GM03348 (cell line): ENCODE measurements at regions not wholly inside any gene's neighbourhood (a gene's known extent, or its start where the extent isn't known, plus 50 kb on each side); places are given as distances from the start of the nearest gene placed in this dataset.
"Not testable (repeated sequence)": the region's sequence is repeated elsewhere in the genome, so short reads cannot be mapped to it uniquely, and the experiment has no call there.

Experiments
- DNase-seq: peaks from one replicate; pipeline ENCODE4 v3.0.0; 2012; ENCODE audit warnings: low spot score

GRCh38 chr2:126050991-126051736 is 604.8 kb upstream of the GYPC start:
- no peak for DNase-seq

- DNase-seq: not testable (repeated sequence)
These were observed 604.2 kb upstream of the GYPC start for GRCh38 chr2:126051737-126052240.

GRCh38 chr2:126059379-126059778 is 596.6 kb upstream of the GYPC start:
- DNase-seq: no peak

GRCh38 chr2:126085011-126085795 is 570.8 kb upstream of the GYPC start:
- no peak for DNase-seq

- no peak for DNase-seq
These were observed 555.0 kb upstream of the GYPC start for GRCh38 chr2:126100962-126101361.

GRCh38 chr2:126106006-126106405 is 550.0 kb upstream of the GYPC start:
- no peak for DNase-seq

- DNase-seq: no peak
These were observed 548.1 kb upstream of the GYPC start for GRCh38 chr2:126107883-126108282.

- no peak for DNase-seq
These were observed 540.0 kb upstream of the GYPC start for GRCh38 chr2:126115975-126116374.

GRCh38 chr2:126117886-126118285 is 538.1 kb upstream of the GYPC start:
- no peak for DNase-seq

GRCh38 chr2:126145752-126146151 is 510.2 kb upstream of the GYPC start:
- DNase-seq: no peak

GRCh38 chr2:126154256-126154785 is 501.6 kb upstream of the GYPC start:
- DNase-seq: no peak

GRCh38 chr2:126160950-126161349 is 495.0 kb upstream of the GYPC start:
- not testable (repeated sequence) for DNase-seq

- no peak for DNase-seq
These were observed 483.2 kb upstream of the GYPC start for GRCh38 chr2:126172631-126173184.

GRCh38 chr2:126175222-126175621 is 480.7 kb upstream of the GYPC start:
- DNase-seq: no peak

GRCh38 chr2:126177479-126177878 is 478.5 kb upstream of the GYPC start:
- DNase-seq: no peak

- no peak for DNase-seq
These were observed 468.3 kb upstream of the GYPC start for GRCh38 chr2:126187668-126188067.

- no peak for DNase-seq
These were observed 466.4 kb upstream of the GYPC start for GRCh38 chr2:126189527-126189926.

GRCh38 chr2:126200538-126200937 is 455.4 kb upstream of the GYPC start:
- DNase-seq: no peak

- DNase-seq: no peak
These were observed 447.7 kb upstream of the GYPC start for GRCh38 chr2:126208266-126208665.

GRCh38 chr2:126212735-126213134 is 443.2 kb upstream of the GYPC start:
- DNase-seq: no peak

GRCh38 chr2:126219081-126219480 is 436.9 kb upstream of the GYPC start:
- DNase-seq: no peak

GRCh38 chr2:126220331-126220730 is 435.6 kb upstream of the GYPC start:
- DNase-seq: no peak

GRCh38 chr2:126221506-126221905 is 434.5 kb upstream of the GYPC start:
- DNase-seq: no peak
